ENCODE measurements at regions not wholly inside any gene's neighbourhood (a gene's known extent, or its start where the extent isn't known, plus 50 kb on each side); places are given as distances from the start of the nearest gene placed in this dataset.

DNA sequence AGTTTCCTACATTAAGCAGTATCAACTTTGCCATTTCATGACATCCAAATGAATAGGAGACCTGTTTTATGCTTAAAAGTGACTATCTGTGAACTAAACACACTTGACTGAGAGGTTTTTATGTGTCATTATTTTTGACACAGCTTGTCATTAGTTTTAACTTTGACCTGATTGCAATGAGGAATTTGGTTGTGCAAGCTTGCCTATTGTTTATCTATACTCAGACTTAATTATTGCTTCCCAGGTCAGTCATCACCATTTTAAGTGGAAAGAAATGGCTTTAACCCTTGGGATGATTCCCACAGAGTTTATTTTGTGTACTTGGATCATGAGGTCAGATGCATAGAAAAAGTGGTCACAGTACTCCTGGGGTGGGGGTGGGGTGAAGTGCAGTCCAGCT, 171.0 kb upstream of the PRICKLE1 start:
- TF ChIP-seq, protein P1, sequence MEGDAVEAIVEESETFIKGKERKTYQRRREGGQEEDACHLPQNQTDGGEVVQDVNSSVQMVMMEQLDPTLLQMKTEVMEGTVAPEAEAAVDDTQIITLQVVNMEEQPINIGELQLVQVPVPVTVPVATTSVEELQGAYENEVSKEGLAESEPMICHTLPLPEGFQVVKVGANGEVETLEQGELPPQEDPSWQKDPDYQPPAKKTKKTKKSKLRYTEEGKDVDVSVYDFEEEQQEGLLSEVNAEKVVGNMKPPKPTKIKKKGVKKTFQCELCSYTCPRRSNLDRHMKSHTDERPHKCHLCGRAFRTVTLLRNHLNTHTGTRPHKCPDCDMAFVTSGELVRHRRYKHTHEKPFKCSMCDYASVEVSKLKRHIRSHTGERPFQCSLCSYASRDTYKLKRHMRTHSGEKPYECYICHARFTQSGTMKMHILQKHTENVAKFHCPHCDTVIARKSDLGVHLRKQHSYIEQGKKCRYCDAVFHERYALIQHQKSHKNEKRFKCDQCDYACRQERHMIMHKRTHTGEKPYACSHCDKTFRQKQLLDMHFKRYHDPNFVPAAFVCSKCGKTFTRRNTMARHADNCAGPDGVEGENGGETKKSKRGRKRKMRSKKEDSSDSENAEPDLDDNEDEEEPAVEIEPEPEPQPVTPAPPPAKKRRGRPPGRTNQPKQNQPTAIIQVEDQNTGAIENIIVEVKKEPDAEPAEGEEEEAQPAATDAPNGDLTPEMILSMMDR (IDR thresholded peaks at IDR 0.05): no peak
- no peak for TF ChIP-seq POLR2A (IDR thresholded peaks at IDR 0.05)
